ENCODE measurements at regions not wholly inside any gene's neighbourhood (a gene's known extent, or its start where the extent isn't known, plus 50 kb on each side); places are given as distances from the start of the nearest gene placed in this dataset.

DNA sequence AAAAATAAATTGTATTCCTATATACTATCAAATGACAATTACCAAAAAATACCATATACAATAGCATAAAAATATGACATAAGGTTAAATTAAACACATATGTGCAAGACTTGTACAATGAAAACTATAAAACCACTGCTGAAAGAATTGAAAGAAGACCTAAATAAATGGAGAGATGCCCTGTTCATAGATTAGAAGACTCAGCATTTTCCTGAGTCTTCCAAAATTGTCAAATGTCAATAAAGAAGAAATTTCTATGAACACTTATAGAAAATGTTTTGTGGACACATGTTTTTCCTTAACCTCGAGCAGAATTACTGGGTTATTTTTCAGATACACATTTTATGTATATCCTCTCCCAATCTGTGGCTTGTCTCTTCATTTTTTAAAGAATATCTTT is 103.1 kb upstream of the DCLK2 start (continued):
- TF ChIP-seq, protein P1, sequence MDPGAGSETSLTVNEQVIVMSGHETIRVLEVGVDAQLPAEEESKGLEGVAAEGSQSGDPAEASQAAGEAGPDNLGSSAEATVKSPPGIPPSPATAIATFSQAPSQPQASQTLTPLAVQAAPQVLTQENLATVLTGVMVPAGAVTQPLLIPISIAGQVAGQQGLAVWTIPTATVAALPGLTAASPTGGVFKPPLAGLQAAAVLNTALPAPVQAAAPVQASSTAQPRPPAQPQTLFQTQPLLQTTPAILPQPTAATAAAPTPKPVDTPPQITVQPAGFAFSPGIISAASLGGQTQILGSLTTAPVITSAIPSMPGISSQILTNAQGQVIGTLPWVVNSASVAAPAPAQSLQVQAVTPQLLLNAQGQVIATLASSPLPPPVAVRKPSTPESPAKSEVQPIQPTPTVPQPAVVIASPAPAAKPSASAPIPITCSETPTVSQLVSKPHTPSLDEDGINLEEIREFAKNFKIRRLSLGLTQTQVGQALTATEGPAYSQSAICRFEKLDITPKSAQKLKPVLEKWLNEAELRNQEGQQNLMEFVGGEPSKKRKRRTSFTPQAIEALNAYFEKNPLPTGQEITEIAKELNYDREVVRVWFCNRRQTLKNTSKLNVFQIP (CRISPR knock-in tag; IDR thresholded peaks at IDR 0.05; ENCODE audit: borderline replicate concordance, low read depth): no peak
- no peak for TF ChIP-seq CSDC2 (CRISPR knock-in tag; IDR thresholded peaks at IDR 0.05)

DNA sequence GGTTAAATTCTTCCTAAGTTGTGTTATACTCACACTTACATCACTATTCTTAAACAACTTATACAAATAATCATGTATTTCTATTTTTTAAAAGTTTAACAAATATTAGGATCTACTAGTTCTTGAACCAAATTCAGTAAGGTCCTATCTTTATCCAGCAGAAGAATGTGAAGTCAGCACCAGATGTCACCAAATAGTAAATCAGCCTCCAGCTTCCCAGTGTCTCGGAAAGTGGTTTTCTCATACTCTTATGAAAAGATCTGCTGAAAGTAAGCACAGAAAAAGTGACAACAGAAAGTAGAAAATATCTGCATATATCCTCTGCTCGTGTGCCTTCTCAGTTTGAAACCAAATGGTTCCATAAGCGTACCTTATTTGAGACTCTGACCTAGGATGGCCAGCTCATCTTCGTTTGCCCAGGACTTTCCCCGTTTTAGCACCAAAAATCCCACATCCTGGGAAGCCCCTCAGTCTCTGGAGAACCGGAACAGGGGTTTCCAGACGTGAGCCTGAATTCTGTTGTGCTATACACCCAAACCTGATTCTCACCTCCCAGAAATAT is 98.0 kb upstream of the DCLK2 start:
- ATAC-seq: no peak; the same call in 2 of the 3 replicates
- TF ChIP-seq, protein P2, sequence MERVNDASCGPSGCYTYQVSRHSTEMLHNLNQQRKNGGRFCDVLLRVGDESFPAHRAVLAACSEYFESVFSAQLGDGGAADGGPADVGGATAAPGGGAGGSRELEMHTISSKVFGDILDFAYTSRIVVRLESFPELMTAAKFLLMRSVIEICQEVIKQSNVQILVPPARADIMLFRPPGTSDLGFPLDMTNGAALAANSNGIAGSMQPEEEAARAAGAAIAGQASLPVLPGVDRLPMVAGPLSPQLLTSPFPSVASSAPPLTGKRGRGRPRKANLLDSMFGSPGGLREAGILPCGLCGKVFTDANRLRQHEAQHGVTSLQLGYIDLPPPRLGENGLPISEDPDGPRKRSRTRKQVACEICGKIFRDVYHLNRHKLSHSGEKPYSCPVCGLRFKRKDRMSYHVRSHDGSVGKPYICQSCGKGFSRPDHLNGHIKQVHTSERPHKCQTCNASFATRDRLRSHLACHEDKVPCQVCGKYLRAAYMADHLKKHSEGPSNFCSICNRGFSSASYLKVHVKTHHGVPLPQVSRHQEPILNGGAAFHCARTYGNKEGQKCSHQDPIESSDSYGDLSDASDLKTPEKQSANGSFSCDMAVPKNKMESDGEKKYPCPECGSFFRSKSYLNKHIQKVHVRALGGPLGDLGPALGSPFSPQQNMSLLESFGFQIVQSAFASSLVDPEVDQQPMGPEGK (CRISPR knock-in tag; IDR thresholded peaks at IDR 0.05; ENCODE audit: borderline replicate concordance): no peak
- TF ChIP-seq, protein P3, sequence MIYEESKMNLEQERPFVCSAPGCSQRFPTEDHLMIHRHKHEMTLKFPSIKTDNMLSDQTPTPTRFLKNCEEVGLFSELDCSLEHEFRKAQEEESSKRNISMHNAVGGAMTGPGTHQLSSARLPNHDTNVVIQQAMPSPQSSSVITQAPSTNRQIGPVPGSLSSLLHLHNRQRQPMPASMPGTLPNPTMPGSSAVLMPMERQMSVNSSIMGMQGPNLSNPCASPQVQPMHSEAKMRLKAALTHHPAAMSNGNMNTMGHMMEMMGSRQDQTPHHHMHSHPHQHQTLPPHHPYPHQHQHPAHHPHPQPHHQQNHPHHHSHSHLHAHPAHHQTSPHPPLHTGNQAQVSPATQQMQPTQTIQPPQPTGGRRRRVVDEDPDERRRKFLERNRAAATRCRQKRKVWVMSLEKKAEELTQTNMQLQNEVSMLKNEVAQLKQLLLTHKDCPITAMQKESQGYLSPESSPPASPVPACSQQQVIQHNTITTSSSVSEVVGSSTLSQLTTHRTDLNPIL (CRISPR knock-in tag; IDR thresholded peaks at IDR 0.05; ENCODE audit: low read depth): no peak

DNA sequence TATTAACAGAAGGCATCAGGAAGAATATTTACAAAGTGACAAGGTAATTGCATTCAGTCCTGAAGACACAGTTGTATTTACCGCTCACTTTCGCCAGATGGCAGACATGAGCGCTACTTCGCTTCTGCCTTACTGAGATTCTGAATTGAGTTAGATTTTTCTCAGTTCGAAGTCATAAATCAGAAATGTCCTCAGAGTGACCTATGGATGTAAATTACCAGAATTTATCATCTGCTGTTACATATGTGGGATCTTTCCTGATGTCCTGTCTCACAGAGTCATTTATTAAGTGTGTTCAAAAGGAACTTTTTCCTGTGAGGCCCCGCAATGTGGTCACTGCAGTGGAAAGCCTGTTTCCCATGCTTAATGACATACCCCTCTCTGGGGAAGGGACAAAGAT is 97.3 kb upstream of the DCLK2 start:
- TF ChIP-seq ZC3H10 (CRISPR knock-in tag; IDR thresholded peaks at IDR 0.05) (no peak), ARNTL (CRISPR knock-in tag; IDR thresholded peaks at IDR 0.05; ENCODE audit: borderline replicate concordance, low read depth) (no peak), TOX (CRISPR knock-in tag; IDR thresholded peaks at IDR 0.05; ENCODE audit: borderline replicate concordance) (peak; percentile 79), ZNF565 (CRISPR knock-in tag; conservative IDR thresholded peaks at IDR 0.05; ENCODE audit: low read depth) (no peak), ZFP3 (CRISPR knock-in tag; IDR thresholded peaks at IDR 0.05) (no peak)
- TF ChIP-seq, protein P4, sequence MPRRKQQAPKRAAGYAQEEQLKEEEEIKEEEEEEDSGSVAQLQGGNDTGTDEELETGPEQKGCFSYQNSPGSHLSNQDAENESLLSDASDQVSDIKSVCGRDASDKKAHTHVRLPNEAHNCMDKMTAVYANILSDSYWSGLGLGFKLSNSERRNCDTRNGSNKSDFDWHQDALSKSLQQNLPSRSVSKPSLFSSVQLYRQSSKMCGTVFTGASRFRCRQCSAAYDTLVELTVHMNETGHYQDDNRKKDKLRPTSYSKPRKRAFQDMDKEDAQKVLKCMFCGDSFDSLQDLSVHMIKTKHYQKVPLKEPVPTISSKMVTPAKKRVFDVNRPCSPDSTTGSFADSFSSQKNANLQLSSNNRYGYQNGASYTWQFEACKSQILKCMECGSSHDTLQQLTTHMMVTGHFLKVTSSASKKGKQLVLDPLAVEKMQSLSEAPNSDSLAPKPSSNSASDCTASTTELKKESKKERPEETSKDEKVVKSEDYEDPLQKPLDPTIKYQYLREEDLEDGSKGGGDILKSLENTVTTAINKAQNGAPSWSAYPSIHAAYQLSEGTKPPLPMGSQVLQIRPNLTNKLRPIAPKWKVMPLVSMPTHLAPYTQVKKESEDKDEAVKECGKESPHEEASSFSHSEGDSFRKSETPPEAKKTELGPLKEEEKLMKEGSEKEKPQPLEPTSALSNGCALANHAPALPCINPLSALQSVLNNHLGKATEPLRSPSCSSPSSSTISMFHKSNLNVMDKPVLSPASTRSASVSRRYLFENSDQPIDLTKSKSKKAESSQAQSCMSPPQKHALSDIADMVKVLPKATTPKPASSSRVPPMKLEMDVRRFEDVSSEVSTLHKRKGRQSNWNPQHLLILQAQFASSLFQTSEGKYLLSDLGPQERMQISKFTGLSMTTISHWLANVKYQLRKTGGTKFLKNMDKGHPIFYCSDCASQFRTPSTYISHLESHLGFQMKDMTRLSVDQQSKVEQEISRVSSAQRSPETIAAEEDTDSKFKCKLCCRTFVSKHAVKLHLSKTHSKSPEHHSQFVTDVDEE (CRISPR knock-in tag; IDR thresholded peaks at IDR 0.05): no peak

DNA sequence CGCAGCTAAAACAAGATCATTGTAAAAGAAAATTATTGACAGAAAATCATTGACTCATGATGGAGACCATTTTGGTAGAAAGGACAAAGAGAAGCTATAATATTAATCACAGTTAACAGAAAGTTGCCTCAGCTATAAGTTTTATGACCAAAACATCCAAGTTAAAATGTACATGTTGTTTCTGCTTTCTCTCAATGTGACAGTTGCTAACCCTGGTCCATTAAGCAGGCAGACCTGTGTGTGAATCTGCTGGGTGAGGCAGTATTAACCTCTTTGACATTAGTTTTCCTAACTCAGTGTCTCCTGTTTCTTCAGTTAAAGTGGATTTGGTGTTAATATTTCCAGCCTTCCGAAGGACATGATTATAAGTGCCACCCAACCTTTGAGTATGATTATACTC is 94.8 kb upstream of the DCLK2 start:
- ATAC-seq: no peak
- TF ChIP-seq ESRRG (CRISPR knock-in tag; IDR thresholded peaks at IDR 0.05): no peak
- TF ChIP-seq CSDC2 (CRISPR knock-in tag; IDR thresholded peaks at IDR 0.05): no peak
- no peak for TF ChIP-seq TOX (CRISPR knock-in tag; IDR thresholded peaks at IDR 0.05; ENCODE audit: borderline replicate concordance)
- no peak for TF ChIP-seq BACH2 (CRISPR knock-in tag; IDR thresholded peaks at IDR 0.05; ENCODE audit: borderline replicate concordance)
- no peak for TF ChIP-seq OSR1 (CRISPR knock-in tag; IDR thresholded peaks at IDR 0.05)
- no peak for TF ChIP-seq TCF4 (CRISPR knock-in tag; IDR thresholded peaks at IDR 0.05; ENCODE audit: borderline replicate concordance)
- no peak for TF ChIP-seq ZFP3 (CRISPR knock-in tag; IDR thresholded peaks at IDR 0.05)
- TF ChIP-seq ZNF8 (CRISPR knock-in tag; IDR thresholded peaks at IDR 0.05): no peak
- TF ChIP-seq ZNF565 (CRISPR knock-in tag; conservative IDR thresholded peaks at IDR 0.05; ENCODE audit: low read depth): no peak
- no peak for TF ChIP-seq ISL1 (CRISPR knock-in tag; IDR thresholded peaks at IDR 0.05)
- TF ChIP-seq PPARA (CRISPR knock-in tag; IDR thresholded peaks at IDR 0.05; ENCODE audit: borderline replicate concordance): no peak
- TF ChIP-seq, protein P5, sequence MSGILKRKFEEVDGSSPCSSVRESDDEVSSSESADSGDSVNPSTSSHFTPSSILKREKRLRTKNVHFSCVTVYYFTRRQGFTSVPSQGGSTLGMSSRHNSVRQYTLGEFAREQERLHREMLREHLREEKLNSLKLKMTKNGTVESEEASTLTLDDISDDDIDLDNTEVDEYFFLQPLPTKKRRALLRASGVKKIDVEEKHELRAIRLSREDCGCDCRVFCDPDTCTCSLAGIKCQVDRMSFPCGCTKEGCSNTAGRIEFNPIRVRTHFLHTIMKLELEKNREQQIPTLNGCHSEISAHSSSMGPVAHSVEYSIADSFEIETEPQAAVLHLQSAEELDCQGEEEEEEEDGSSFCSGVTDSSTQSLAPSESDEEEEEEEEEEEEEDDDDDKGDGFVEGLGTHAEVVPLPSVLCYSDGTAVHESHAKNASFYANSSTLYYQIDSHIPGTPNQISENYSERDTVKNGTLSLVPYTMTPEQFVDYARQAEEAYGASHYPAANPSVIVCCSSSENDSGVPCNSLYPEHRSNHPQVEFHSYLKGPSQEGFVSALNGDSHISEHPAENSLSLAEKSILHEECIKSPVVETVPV (CRISPR knock-in tag; IDR thresholded peaks at IDR 0.05): no peak
- TF ChIP-seq, protein P1 (CRISPR knock-in tag; IDR thresholded peaks at IDR 0.05; ENCODE audit: borderline replicate concordance, low read depth): no peak
- TF ChIP-seq ARNTL (CRISPR knock-in tag; IDR thresholded peaks at IDR 0.05; ENCODE audit: borderline replicate concordance, low read depth): no peak
- TF ChIP-seq, protein P3 (CRISPR knock-in tag; IDR thresholded peaks at IDR 0.05; ENCODE audit: low read depth): no peak
- TF ChIP-seq ZFP30 (CRISPR knock-in tag; IDR thresholded peaks at IDR 0.05): no peak
- TF ChIP-seq, protein P4 (CRISPR knock-in tag; IDR thresholded peaks at IDR 0.05): no peak
- no peak for TF ChIP-seq ZNF70 (CRISPR knock-in tag; IDR thresholded peaks at IDR 0.05)

More for the DNA sequence above, 97.3 kb upstream of the DCLK2 start:
- ATAC-seq: peak; percentile 92
